ENCODE measurements at regions not wholly inside any gene's neighbourhood (a gene's known extent, or its start where the extent isn't known, plus 50 kb on each side); places are given as distances from the start of the nearest gene placed in this dataset.

DNA sequence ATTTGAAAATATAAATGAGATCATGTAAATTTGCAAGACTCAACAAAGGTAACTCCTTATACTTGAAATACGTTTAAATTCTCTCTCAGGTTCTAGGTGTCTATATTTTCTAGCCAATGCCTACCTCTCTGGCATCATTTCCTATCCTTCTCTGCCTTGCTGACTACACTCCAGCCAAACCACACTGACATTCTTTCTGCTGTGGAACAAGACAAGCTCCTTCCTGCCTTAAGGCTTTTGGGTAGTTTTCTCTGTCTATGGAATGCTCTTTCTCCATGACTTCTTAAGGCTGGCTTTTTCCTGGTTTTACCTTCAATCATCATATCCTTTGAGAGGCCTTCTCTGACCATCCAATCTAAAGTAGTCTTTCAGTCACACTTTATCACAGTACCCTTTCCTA, 201.0 kb downstream of the SPRY1 start:
- H3K4me3 ChIP-seq (ENCODE audit: control insufficient read depth in 2 of 3, extremely low read depth in 1 of 3, insufficient read depth in 2 of 3, low read depth in 1 of 3, low read length in 3 of 3), result no peak overlapping the region
- DNase-seq (ENCODE audit: low read depth, low spot score), result no peak
- dilution Hi-C loops (cut with MboI; ENCODE audit: extremely low pct_ligation_motif_present, low sequenced_read_pairs), result no loop called here
- no peaks in the 10 kb centered on the region for H4K20me1 ChIP-seq (ENCODE audit: control insufficient read depth, extremely low read depth, insufficient read depth, low read length)
- H3K27ac ChIP-seq (ENCODE audit: control insufficient read depth, insufficient read depth, low read length), result no peak overlapping the region
- no peaks in the 10 kb centered on the region for H3K27me3 ChIP-seq (ENCODE audit: control insufficient read depth, extremely low read depth, insufficient read depth, low read length)
- H3K79me2 ChIP-seq (ENCODE audit: control insufficient read depth, insufficient read depth, low read length), result no peaks in the 10 kb centered on the region
- peak overlapping the region; percentile 35 for H3K4me2 ChIP-seq (ENCODE audit: control insufficient read depth, extremely low read depth, insufficient read depth, low read depth, low read length)
- H3K9me3 ChIP-seq (ENCODE audit: control insufficient read depth, low read depth, low read length), result no peaks in the 10 kb centered on the region
- H2AFZ ChIP-seq (ENCODE audit: control insufficient read depth, low read length), result peak overlapping the region; percentile 73
- H3K9me1 ChIP-seq (ENCODE audit: control insufficient read depth, extremely low read depth, insufficient read depth, low read length), result no peaks in the 10 kb centered on the region
- peak; percentile 99 for FAIRE-seq
- no peak for TF ChIP-seq EZH2 (IDR thresholded peaks at IDR 0.05; ENCODE audit: low read length)
- TF ChIP-seq, protein P1, sequence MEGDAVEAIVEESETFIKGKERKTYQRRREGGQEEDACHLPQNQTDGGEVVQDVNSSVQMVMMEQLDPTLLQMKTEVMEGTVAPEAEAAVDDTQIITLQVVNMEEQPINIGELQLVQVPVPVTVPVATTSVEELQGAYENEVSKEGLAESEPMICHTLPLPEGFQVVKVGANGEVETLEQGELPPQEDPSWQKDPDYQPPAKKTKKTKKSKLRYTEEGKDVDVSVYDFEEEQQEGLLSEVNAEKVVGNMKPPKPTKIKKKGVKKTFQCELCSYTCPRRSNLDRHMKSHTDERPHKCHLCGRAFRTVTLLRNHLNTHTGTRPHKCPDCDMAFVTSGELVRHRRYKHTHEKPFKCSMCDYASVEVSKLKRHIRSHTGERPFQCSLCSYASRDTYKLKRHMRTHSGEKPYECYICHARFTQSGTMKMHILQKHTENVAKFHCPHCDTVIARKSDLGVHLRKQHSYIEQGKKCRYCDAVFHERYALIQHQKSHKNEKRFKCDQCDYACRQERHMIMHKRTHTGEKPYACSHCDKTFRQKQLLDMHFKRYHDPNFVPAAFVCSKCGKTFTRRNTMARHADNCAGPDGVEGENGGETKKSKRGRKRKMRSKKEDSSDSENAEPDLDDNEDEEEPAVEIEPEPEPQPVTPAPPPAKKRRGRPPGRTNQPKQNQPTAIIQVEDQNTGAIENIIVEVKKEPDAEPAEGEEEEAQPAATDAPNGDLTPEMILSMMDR (optimal IDR thresholded peaks at IDR 0.05 in 1 of 3, IDR thresholded peaks at IDR 0.05 in 1 of 3, conservative IDR thresholded peaks at IDR 0.05 in 1 of 3; ENCODE audit: extremely low read depth in 1 of 3, insufficient read depth in 2 of 3, low read length in 3 of 3), result no peak
- H3K36me3 ChIP-seq (ENCODE audit: control insufficient read depth in 2 of 2, extremely low read depth in 1 of 2, insufficient read depth in 2 of 2, low read length in 2 of 2), result no peaks in the 10 kb centered on the region
- peaks cover 18% of the 10 kb centered on the region for H3K4me1 ChIP-seq (ENCODE audit: control insufficient read depth, extremely low read depth, insufficient read depth, low read length)
- no peak overlapping the region for H3K9ac ChIP-seq (ENCODE audit: control insufficient read depth, extremely low read depth, insufficient read depth, low read length)

DNA sequence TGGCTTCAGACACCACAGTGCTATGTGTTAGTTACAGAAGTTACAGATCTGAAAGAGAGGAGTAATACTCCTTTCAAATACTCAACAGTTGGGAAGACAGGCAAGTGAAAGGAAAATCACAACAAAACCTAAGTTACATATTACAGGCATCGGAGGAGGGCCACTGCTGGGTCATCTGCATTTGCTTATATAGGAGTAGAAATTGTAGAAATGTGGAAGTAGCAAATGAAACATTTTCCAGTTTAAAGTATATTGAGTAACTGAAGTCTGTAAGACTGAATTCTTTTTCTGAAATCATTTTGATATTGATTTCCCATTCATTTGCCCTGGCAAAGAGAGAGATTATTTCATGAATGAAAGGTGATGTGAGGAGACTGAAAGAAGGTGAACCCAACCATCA, 201.7 kb downstream of the SPRY1 start:
- no peak overlapping the region for H3K9ac ChIP-seq (ENCODE audit: control insufficient read depth, extremely low read depth, insufficient read depth, low read length)
- no peak for DNase-seq (ENCODE audit: low read depth, low spot score)
- no peaks in the 10 kb centered on the region for H3K9me3 ChIP-seq (ENCODE audit: control insufficient read depth, low read depth, low read length)
- H2AFZ ChIP-seq (ENCODE audit: control insufficient read depth, low read length), result peak overlapping the region; percentile 73
- H3K9me1 ChIP-seq (ENCODE audit: control insufficient read depth, extremely low read depth, insufficient read depth, low read length), result no peaks in the 10 kb centered on the region
- peak overlapping the region; percentile 35 for H3K4me2 ChIP-seq (ENCODE audit: control insufficient read depth, extremely low read depth, insufficient read depth, low read depth, low read length)
- no peaks in the 10 kb centered on the region for H3K27me3 ChIP-seq (ENCODE audit: control insufficient read depth, extremely low read depth, insufficient read depth, low read length)
- TF ChIP-seq EZH2 (IDR thresholded peaks at IDR 0.05; ENCODE audit: low read length), result no peak
- TF ChIP-seq, protein P1 (optimal IDR thresholded peaks at IDR 0.05 in 1 of 3, IDR thresholded peaks at IDR 0.05 in 1 of 3, conservative IDR thresholded peaks at IDR 0.05 in 1 of 3; ENCODE audit: extremely low read depth in 1 of 3, insufficient read depth in 2 of 3, low read length in 3 of 3), result no peak
- H3K4me1 ChIP-seq (ENCODE audit: control insufficient read depth, extremely low read depth, insufficient read depth, low read length), result peaks cover 21% of the 10 kb centered on the region
- no peaks in the 10 kb centered on the region for H3K36me3 ChIP-seq (ENCODE audit: control insufficient read depth in 2 of 2, extremely low read depth in 1 of 2, insufficient read depth in 2 of 2, low read length in 2 of 2)
- no peak overlapping the region for H3K27ac ChIP-seq (ENCODE audit: control insufficient read depth, insufficient read depth, low read length)
- dilution Hi-C loops (cut with MboI; ENCODE audit: extremely low pct_ligation_motif_present, low sequenced_read_pairs), result no loop called here
- no peaks in the 10 kb centered on the region for H4K20me1 ChIP-seq (ENCODE audit: control insufficient read depth, extremely low read depth, insufficient read depth, low read length)
- H3K4me3 ChIP-seq (ENCODE audit: control insufficient read depth in 2 of 3, extremely low read depth in 1 of 3, insufficient read depth in 2 of 3, low read depth in 1 of 3, low read length in 3 of 3), result no peak overlapping the region
- H3K79me2 ChIP-seq (ENCODE audit: control insufficient read depth, insufficient read depth, low read length), result no peaks in the 10 kb centered on the region
- no peak for FAIRE-seq
